Effector memory CD8-positive, alpha-beta T cell (primary cell): ENCODE measurements at regions not wholly inside any gene's neighbourhood (a gene's known extent, or its start where the extent isn't known, plus 50 kb on each side); places are given as distances from the start of the nearest gene placed in this dataset.

Experiments
- ATAC-seq: fragments of 150-1000 bp; cut with Tn5 transposase; replicated peaks from 2 replicates; pipeline ENCODE4 v1.10.0; 2021; ENCODE audit warnings: mild to moderate bottlenecking, moderate library complexity
- DNase-seq, 3 experiments: peaks; one replicate each; pipeline ENCODE4 v3.0.0; 2021
- H3K27ac Mint-ChIP-seq, 2 donors: one replicate each; pipeline ENCODE4 v1.8.0; 2022; ENCODE audit warnings: mild to moderate bottlenecking in 2 of 2, mixed read lengths in 2 of 2, moderate library complexity in 2 of 2
- H3K27me3 Mint-ChIP-seq, 2 donors: one replicate each; pipeline ENCODE4 v1.8.0; 2022; ENCODE audit warnings: mixed read lengths in 2 of 2
- H3K36me3 Mint-ChIP-seq: one replicate; pipeline ENCODE4 v1.8.0; 2022; ENCODE audit warnings: mild to moderate bottlenecking, moderate library complexity, mixed read lengths; ENCODE audit not compliant: insufficient read depth
- H3K4me1 Mint-ChIP-seq, 2 donors: one replicate each; pipeline ENCODE4 v1.8.0; 2022; ENCODE audit warnings: low read depth in 2 of 2, mixed read lengths in 2 of 2
- H3K4me3 Mint-ChIP-seq, 2 donors: one replicate each; pipeline ENCODE4 v1.8.0; 2022; ENCODE audit warnings: mild to moderate bottlenecking in 2 of 2, mixed read lengths in 2 of 2, moderate library complexity in 2 of 2
- H3K9me3 Mint-ChIP-seq, 2 donors: one replicate each; pipeline ENCODE4 v1.8.0; 2022; ENCODE audit warnings: mixed read lengths in 2 of 2

- H3K36me3 Mint-ChIP-seq, result no peaks in the 10 kb centered on the region
- H3K4me1 Mint-ChIP-seq, result no peaks in the 10 kb centered on the region
- H3K4me3 Mint-ChIP-seq, result no peak overlapping the region
- DNase-seq (no peak), ATAC-seq (no peak)
- H3K27me3 Mint-ChIP-seq, result no peaks in the 10 kb centered on the region
- peaks cover 0 to 3% of the 10 kb centered on the region in 2 donors for H3K9me3 Mint-ChIP-seq
- no peak overlapping the region for H3K27ac Mint-ChIP-seq
Measured at GRCh38 chr9:78997296-78997695, 574.5 kb upstream of the TLE4 start.

GRCh38 chr9:79000230-79001002 is 571.3 kb upstream of the TLE4 start:
- ATAC-seq, result no peak
- Mint-ChIP-seq H3K4me1 (no peaks in the 10 kb centered on the region), H3K36me3 (no peaks in the 10 kb centered on the region), H3K4me3 (no peak overlapping the region), H3K27me3 (no peaks in the 10 kb centered on the region), H3K27ac (no peak overlapping the region), H3K9me3 (peaks cover 0 to 3% of the 10 kb centered on the region in 2 donors)
- no peak for DNase-seq

- Mint-ChIP-seq H3K4me3 (no peak overlapping the region), H3K9me3 (peaks cover 0 to 3% of the 10 kb centered on the region in 2 donors), H3K27ac (no peak overlapping the region), H3K27me3 (no peaks in the 10 kb centered on the region), H3K4me1 (no peaks in the 10 kb centered on the region), H3K36me3 (no peaks in the 10 kb centered on the region)
- ATAC-seq, result no peak
- DNase-seq, result no peak
Measured at GRCh38 chr9:79001012-79001411, 570.8 kb upstream of the TLE4 start.

GRCh38 chr9:79003514-79003913 is 568.3 kb upstream of the TLE4 start:
- Mint-ChIP-seq H3K36me3 (no peaks in the 10 kb centered on the region), H3K27ac (no peak overlapping the region), H3K4me3 (no peak overlapping the region), H3K9me3 (peaks cover 0 to 6% of the 10 kb centered on the region in 2 donors), H3K27me3 (no peaks in the 10 kb centered on the region), H3K4me1 (no peaks in the 10 kb centered on the region)
- DNase-seq (no peak), ATAC-seq (no peak)

- no peak overlapping the region for H3K27ac Mint-ChIP-seq
- H3K27me3 Mint-ChIP-seq, result no peaks in the 10 kb centered on the region
- no peaks in the 10 kb centered on the region for H3K4me1 Mint-ChIP-seq
- peaks cover 0 to 6% of the 10 kb centered on the region in 2 donors for H3K9me3 Mint-ChIP-seq
- no peaks in the 10 kb centered on the region for H3K36me3 Mint-ChIP-seq
- DNase-seq (no peak), ATAC-seq (no peak)
- no peak overlapping the region for H3K4me3 Mint-ChIP-seq
Measured at GRCh38 chr9:79004032-79004431, 567.7 kb upstream of the TLE4 start.

- DNase-seq (no peak), ATAC-seq (no peak)
- H3K9me3 Mint-ChIP-seq, result peaks cover 0 to 3% of the 10 kb centered on the region in 2 donors
- H3K36me3 Mint-ChIP-seq, result no peaks in the 10 kb centered on the region
- no peaks in the 10 kb centered on the region for H3K27me3 Mint-ChIP-seq
- H3K4me3 Mint-ChIP-seq, result no peak overlapping the region
- no peak overlapping the region for H3K27ac Mint-ChIP-seq
- no peaks in the 10 kb centered on the region for H3K4me1 Mint-ChIP-seq
Measured at GRCh38 chr9:79006546-79006945, 565.2 kb upstream of the TLE4 start.

- DNase-seq (no peak), ATAC-seq (no peak)
- H3K4me1 Mint-ChIP-seq, result no peaks in the 10 kb centered on the region
- H3K27me3 Mint-ChIP-seq, result no peaks in the 10 kb centered on the region
- peaks cover 0 to 3% of the 10 kb centered on the region in 2 donors for H3K9me3 Mint-ChIP-seq
- no peak overlapping the region for H3K4me3 Mint-ChIP-seq
- no peak overlapping the region for H3K27ac Mint-ChIP-seq
- H3K36me3 Mint-ChIP-seq, result no peaks in the 10 kb centered on the region
Measured at GRCh38 chr9:79007701-79008483, 563.9 kb upstream of the TLE4 start.

GRCh38 chr9:79008916-79009315 is 562.8 kb upstream of the TLE4 start:
- DNase-seq (no peak), ATAC-seq (no peak)
- Mint-ChIP-seq H3K27me3 (no peaks in the 10 kb centered on the region), H3K4me1 (no peaks in the 10 kb centered on the region), H3K9me3 (peaks cover 3 to 8% of the 10 kb centered on the region in 2 donors), H3K36me3 (no peaks in the 10 kb centered on the region), H3K4me3 (no peak overlapping the region), H3K27ac (no peak overlapping the region)

GRCh38 chr9:79011461-79011860 is 560.3 kb upstream of the TLE4 start:
- H3K36me3 Mint-ChIP-seq, result no peaks in the 10 kb centered on the region
- H3K4me1 Mint-ChIP-seq, result no peaks in the 10 kb centered on the region
- no peak for ATAC-seq
- no peak overlapping the region for H3K4me3 Mint-ChIP-seq
- H3K27me3 Mint-ChIP-seq, result no peaks in the 10 kb centered on the region
- H3K9me3 Mint-ChIP-seq, result peaks cover 3 to 23% of the 10 kb centered on the region in 2 donors
- H3K27ac Mint-ChIP-seq, result no peak overlapping the region
- DNase-seq, result no peak

GRCh38 chr9:79012561-79012960 is 559.2 kb upstream of the TLE4 start:
- H3K36me3 Mint-ChIP-seq, result no peaks in the 10 kb centered on the region
- H3K4me1 Mint-ChIP-seq, result no peaks in the 10 kb centered on the region
- H3K27me3 Mint-ChIP-seq, result no peaks in the 10 kb centered on the region
- no peak for DNase-seq
- H3K4me3 Mint-ChIP-seq, result no peak overlapping the region
- H3K9me3 Mint-ChIP-seq, result peaks cover 1 to 23% of the 10 kb centered on the region in 2 donors
- no peak overlapping the region for H3K27ac Mint-ChIP-seq
- no peak for ATAC-seq

GRCh38 chr9:79013715-79014610 is 557.8 kb upstream of the TLE4 start:
- ATAC-seq, result no peak
- Mint-ChIP-seq H3K4me3 (no peak overlapping the region), H3K27ac (no peak overlapping the region), H3K4me1 (no peaks in the 10 kb centered on the region), H3K27me3 (no peaks in the 10 kb centered on the region), H3K36me3 (no peaks in the 10 kb centered on the region), H3K9me3 (peaks cover 0 to 23% of the 10 kb centered on the region in 2 donors)
- DNase-seq, result no peak

GRCh38 chr9:79014929-79015699 is 556.7 kb upstream of the TLE4 start:
- no peak for ATAC-seq
- Mint-ChIP-seq H3K36me3 (no peaks in the 10 kb centered on the region), H3K4me3 (no peak overlapping the region), H3K9me3 (peaks cover 0 to 23% of the 10 kb centered on the region in 2 donors), H3K27me3 (no peaks in the 10 kb centered on the region), H3K27ac (no peak overlapping the region), H3K4me1 (no peaks in the 10 kb centered on the region)
- no peak for DNase-seq

GRCh38 chr9:79015951-79016350 is 555.8 kb upstream of the TLE4 start:
- Mint-ChIP-seq H3K36me3 (no peaks in the 10 kb centered on the region), H3K4me1 (no peaks in the 10 kb centered on the region), H3K4me3 (no peak overlapping the region), H3K27me3 (no peaks in the 10 kb centered on the region), H3K9me3 (peaks cover 2 to 23% of the 10 kb centered on the region in 2 donors), H3K27ac (no peak overlapping the region)
- DNase-seq (no peak), ATAC-seq (no peak)
